Rectal smooth muscle tissue (tissue), 1 donor: ENCODE measurements at regions not wholly inside any gene's neighbourhood (a gene's known extent, or its start where the extent isn't known, plus 50 kb on each side); places are given as distances from the start of the nearest gene placed in this dataset.

ENCODE experiments used
- H3K27ac ChIP-seq: one replicate; pipeline ENCODE4 v1.7.0; 2013; ENCODE audit warnings: low read depth, low read length, inconsistent platforms
- H3K27me3 ChIP-seq: one replicate; pipeline ENCODE4 v1.7.0; 2013; ENCODE audit warnings: low read length; ENCODE audit not compliant: control insufficient read depth, insufficient read depth
- H3K36me3 ChIP-seq: one replicate; pipeline ENCODE4 v1.7.0; 2013; ENCODE audit warnings: low read length; ENCODE audit not compliant: control insufficient read depth, insufficient read depth
- H3K4me1 ChIP-seq: one replicate; pipeline ENCODE4 v1.7.0; 2013; ENCODE audit warnings: low read length; ENCODE audit not compliant: control insufficient read depth, insufficient read depth
- H3K4me3 ChIP-seq: one replicate; pipeline ENCODE4 v1.7.0; 2013; ENCODE audit warnings: low read length
- H3K9ac ChIP-seq: one replicate; pipeline ENCODE4 v1.7.0; 2013; ENCODE audit warnings: low read length

DNA sequence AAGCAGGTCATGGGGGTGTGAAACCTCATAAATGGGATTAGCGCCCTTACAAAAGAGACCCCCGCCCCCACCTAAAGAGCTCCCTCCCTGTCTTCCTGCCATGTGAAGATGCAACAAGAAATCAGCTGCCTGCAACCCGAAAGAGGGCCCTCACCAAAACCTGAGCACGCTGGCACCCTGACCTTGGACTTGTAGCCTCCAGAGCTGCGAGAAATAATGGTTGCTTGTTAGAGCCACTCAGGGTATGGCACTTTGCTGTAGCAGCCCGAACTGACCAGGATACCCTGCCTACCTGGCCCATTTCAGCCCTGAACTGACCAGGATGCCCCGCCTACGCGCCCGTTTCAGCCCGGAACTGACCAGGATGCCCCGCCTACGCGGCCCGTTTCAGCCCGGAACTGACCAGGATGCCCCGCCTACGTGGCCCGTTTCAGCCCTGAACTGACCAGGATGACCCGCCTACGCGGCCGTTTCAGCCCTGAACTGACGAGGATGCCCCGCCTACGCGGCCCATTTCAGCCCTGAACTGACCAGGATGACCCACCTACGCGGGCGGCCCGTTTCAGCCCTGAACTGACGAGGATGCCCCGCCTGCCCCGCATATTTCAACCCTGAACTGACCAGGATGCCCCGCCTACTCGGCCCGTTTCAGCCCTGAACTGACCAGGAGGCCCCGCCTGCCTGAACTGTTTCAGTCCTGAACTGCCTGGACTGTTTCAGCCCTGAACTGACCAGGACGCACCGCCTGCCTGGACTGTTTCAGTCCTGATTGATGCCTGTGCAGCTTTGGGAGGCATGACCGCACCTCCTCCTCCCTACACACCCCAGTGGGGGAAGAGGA is 120.0 kb downstream of the UQCRFS1 start:
- H3K9ac ChIP-seq, result no peak overlapping the region

DNA sequence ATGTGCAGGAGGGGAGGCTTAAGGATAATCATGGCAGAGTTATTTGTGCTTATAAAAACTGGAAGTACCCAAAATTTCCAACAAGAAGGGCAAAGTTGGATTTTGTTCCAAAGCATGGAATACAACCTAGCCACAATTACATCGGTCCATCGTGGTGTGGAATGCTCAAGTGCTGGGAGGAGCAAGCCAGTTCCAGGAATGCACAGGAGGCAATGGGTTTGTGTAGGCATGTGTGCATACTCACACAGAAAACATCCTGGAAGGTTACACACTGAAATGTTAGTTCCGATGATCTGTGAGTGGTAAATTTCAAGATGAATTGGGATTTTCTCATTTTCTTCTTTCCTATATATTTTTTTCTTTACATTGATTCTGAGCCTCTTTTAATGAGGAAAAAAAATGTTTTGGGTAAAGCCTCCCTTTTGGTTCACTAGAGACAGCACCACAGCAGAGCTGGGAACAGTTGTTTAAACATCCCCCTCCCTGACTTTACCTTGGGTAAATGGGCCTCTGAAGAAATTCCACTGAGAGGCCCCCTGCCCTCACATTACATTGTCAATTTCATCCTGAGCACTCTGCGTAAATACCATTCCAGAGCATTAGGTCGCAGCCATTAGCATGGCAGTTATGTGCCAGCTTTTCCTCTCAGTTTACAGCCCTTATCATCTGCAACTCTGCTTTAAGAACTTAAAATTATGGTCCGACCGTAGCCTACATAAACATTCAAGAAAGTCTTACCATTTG is 122.0 kb downstream of the UQCRFS1 start:
- Histone ChIP-seq H3K4me1 (no peaks in the 10 kb centered on the region), H3K27me3 (no peaks in the 10 kb centered on the region), H3K9ac (no peak overlapping the region), H3K27ac (no peak overlapping the region), H3K36me3 (no peaks in the 10 kb centered on the region), H3K4me3 (no peak overlapping the region)

More for the DNA sequence above, 120.0 kb downstream of the UQCRFS1 start:
- no peak overlapping the region for H3K27ac ChIP-seq
- no peaks in the 10 kb centered on the region for H3K27me3 ChIP-seq
- H3K4me1 ChIP-seq, result no peaks in the 10 kb centered on the region
- H3K4me3 ChIP-seq, result no peak overlapping the region
- H3K36me3 ChIP-seq, result no peaks in the 10 kb centered on the region

DNA sequence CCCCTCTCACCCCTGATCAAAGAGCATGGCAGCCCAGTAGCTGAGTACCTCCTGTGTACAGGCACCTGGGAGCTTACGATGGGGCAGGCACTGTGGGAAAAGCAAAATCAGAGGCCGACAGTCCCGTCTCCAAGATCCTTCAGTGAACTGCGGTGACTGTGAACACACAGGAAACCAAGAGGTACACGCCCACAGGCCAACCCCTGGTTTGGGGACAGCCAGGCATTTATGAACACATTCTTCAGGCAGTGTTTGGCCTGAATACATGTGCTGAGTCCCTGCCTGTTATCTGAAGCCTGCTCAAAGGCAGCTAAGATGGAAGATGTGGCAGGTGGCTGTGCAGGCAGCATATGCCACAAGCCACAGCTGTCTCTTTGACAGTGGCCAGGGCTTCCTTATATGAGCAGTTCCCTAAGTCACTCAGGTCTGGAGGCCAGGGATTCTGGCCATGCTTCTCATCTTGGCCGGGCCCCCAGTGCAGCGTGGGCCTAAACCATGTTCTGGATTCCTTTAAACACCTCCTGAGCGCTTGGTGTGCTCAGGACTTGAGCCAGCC is 123.6 kb downstream of the UQCRFS1 start:
- Histone ChIP-seq H3K27ac (no peak overlapping the region), H3K4me1 (no peaks in the 10 kb centered on the region)

DNA sequence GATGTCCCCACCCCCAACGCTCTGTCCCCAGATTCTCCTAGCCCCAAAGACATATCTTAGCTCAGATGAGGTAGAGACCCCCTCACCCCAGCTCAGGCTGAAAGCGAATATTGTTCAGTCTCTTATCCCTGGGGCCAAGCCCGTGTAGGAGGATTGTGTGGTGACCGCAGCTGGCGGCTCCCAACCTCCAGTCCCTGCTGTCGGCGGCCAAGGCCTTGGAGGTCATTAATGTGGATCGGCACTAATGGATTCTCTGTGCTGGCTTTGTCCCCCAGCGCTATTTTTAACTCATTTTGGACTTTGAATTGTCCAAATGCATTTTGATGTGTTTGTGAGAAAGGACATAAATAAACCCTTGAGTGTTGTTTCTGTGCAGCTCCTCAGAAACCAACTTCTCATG is 124.2 kb downstream of the UQCRFS1 start:
- H3K9ac ChIP-seq, result no peak overlapping the region
- no peaks in the 10 kb centered on the region for H3K27me3 ChIP-seq
- H3K4me3 ChIP-seq, result no peak overlapping the region
- no peaks in the 10 kb centered on the region for H3K4me1 ChIP-seq
- H3K36me3 ChIP-seq, result no peaks in the 10 kb centered on the region
- H3K27ac ChIP-seq, result no peak overlapping the region

More for the DNA sequence above, 123.6 kb downstream of the UQCRFS1 start:
- no peak overlapping the region for H3K9ac ChIP-seq
- no peaks in the 10 kb centered on the region for H3K36me3 ChIP-seq
- H3K27me3 ChIP-seq, result no peaks in the 10 kb centered on the region
- H3K4me3 ChIP-seq, result no peak overlapping the region

DNA sequence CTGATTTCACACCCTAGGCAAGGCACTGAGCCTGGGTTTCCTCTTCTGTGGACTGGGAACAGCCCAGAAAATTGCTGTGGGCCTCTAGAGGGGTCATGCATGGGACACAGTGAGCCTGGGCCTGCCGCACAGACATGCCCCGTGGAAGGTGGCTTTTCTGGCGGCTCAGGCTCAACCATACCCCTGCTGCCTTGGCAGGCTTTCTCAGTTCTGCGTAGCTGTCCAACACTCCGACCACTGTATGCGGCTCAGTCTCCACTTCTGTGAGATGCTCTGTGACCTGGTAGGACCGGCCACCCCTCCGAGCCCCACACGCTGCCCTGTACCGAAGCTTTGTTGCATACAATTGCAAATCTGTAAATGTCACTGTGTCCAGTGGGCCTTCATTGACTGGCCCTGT is 126.3 kb downstream of the UQCRFS1 start:
- Histone ChIP-seq H3K27ac (no peak overlapping the region), H3K4me1 (no peaks in the 10 kb centered on the region), H3K36me3 (no peaks in the 10 kb centered on the region), H3K27me3 (no peaks in the 10 kb centered on the region), H3K9ac (no peak overlapping the region), H3K4me3 (no peak overlapping the region)

DNA sequence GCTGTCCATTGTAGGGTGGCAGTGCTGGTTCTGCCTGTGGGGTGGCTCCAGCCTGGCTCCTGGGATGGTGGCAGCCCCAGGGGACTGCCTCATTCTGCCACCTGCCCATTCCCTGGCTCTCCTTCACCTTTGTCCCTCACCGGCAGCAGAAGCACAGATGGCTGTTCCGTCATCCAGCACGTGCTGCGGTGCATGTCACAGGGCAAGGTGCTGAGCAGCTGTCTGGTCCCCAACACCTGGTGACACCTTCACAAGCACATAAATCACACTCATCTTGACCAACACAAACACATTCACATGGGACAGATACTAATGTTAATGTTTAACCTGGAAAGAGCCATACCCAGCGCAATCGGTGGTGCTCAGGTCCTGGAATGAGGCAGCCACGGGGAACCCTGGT is 126.8 kb downstream of the UQCRFS1 start:
- Histone ChIP-seq H3K4me1 (no peaks in the 10 kb centered on the region), H3K27ac (no peak overlapping the region), H3K4me3 (no peak overlapping the region), H3K36me3 (no peaks in the 10 kb centered on the region), H3K9ac (no peak overlapping the region), H3K27me3 (no peaks in the 10 kb centered on the region)

DNA sequence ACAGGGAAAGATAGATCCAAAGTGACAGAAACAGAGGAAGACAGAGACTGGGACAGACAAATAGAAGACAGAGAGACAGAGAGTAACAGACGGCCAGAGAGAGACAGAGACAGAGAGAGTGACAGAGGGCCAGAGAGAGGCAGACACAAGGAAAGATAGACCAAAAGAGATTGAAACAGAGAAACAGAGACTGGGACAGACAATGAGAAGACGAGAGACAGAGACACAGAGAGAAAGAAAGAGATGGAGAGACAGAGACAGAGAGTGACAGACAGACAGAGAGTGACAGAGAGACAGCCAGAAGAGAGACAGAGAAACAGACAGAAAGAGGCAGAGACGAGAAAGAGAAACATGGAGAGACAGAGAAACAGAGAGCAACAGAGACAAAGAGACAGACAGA is 127.3 kb downstream of the UQCRFS1 start:
- no peaks in the 10 kb centered on the region for H3K27me3 ChIP-seq
- H3K36me3 ChIP-seq, result no peaks in the 10 kb centered on the region
- H3K4me3 ChIP-seq, result no peak overlapping the region
- H3K9ac ChIP-seq, result no peak overlapping the region
- no peak overlapping the region for H3K27ac ChIP-seq
- no peaks in the 10 kb centered on the region for H3K4me1 ChIP-seq

DNA sequence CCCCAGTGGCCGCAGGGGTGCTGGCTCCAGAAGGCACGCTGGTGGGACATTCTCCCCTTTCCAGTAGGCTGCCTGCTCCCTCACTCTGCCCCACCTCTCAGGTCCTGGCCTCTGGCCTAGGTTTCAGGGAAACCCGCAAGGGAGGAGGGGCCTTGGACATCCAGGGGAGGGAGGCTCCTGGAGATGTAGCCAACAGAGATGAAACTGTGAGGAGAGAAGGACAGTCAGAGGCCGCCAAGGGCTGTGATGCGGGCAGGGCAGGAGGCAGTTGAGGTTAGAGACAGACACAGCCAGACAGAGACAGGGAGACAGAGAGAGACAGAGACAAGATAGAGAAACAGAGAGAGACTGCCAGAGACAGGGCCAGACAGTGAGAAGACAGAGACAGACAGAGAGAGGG is 127.7 kb downstream of the UQCRFS1 start:
- H3K27ac ChIP-seq, result no peak overlapping the region
- H3K27me3 ChIP-seq, result no peaks in the 10 kb centered on the region
- no peaks in the 10 kb centered on the region for H3K36me3 ChIP-seq
- H3K4me1 ChIP-seq, result no peaks in the 10 kb centered on the region
- H3K9ac ChIP-seq, result no peak overlapping the region
- H3K4me3 ChIP-seq, result no peak overlapping the region

DNA sequence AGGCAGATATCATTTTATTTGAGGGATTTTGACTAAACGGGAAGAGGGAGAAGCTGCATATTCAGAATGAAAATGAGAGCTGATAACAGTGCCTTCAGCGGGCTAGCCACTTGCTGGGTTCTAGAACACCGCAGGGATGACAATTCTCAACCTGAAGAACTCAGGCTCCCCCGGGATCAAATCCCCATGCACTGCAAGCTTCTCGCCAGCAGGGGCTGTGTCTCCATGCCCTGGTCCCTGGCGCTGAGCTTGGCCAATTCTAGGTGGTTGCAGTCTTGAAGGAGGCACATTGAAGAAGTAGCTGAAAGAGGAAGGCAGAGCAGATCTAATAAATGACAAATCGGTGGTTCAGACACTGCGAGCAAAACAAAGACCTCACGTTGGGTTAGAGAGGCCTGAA is 128.7 kb downstream of the UQCRFS1 start:
- no peaks in the 10 kb centered on the region for H3K4me1 ChIP-seq
- H3K9ac ChIP-seq, result no peak overlapping the region
- H3K27me3 ChIP-seq, result no peaks in the 10 kb centered on the region
- H3K36me3 ChIP-seq, result no peaks in the 10 kb centered on the region
- no peak overlapping the region for H3K27ac ChIP-seq
- no peak overlapping the region for H3K4me3 ChIP-seq

DNA sequence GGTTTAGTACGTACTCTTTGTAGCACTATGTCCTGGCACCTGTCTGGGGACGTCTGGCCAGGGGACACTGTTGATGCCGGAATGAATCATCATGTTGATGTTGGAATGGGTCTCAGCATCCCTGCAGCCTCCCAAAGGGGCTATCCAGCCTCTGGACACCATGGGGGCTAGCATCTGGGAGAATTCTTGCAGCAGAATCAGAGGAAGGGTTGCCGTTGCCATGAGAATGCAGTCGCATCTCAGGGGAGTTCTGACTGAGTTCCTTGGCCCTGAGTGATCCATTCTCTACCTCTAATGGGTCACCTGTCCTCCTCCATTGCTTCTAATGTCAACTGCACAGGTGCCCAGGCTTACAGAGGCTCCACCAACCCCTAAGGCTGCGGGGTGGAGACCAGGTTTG is 129.1 kb downstream of the UQCRFS1 start:
- no peaks in the 10 kb centered on the region for H3K27me3 ChIP-seq
- no peak overlapping the region for H3K9ac ChIP-seq
- H3K4me1 ChIP-seq, result no peaks in the 10 kb centered on the region
- no peak overlapping the region for H3K27ac ChIP-seq
- H3K4me3 ChIP-seq, result no peak overlapping the region
- no peaks in the 10 kb centered on the region for H3K36me3 ChIP-seq

DNA sequence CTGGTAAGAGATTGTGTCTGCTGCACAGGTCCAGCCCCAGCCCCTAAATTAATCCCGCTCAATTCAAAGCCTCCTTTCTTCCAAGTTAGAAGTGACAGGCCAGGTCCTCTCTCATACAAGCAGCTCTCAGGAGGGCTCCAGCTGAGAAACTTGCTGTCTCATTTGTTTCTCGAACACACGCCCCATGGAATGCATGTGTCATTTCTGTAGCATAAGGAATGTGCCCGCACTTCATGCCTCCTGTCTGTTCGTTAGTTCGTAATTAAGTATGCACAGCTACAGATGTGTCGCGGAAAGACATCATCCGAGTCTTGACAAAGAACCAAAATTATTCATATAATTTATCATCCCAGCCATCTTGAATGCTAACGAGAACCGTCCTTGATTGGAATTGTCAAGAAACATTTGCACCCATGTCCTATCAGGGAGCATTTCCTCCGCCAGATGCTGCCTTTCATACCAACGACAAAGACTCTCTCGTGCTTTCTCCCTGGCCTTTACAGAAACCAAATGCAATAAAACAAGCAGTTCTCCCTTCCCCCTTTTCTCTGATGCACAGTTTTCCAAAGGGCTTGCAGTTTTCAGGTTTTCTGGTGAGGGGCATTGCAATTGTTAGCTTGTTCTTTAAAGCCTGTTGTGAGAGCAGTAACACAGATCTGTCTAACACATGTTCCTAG is 133.5 kb downstream of the UQCRFS1 start:
- no peaks in the 10 kb centered on the region for H3K36me3 ChIP-seq
- H3K27ac ChIP-seq, result no peak overlapping the region
- no peaks in the 10 kb centered on the region for H3K27me3 ChIP-seq
- no peaks in the 10 kb centered on the region for H3K4me1 ChIP-seq
- H3K4me3 ChIP-seq, result no peak overlapping the region
- no peak overlapping the region for H3K9ac ChIP-seq

DNA sequence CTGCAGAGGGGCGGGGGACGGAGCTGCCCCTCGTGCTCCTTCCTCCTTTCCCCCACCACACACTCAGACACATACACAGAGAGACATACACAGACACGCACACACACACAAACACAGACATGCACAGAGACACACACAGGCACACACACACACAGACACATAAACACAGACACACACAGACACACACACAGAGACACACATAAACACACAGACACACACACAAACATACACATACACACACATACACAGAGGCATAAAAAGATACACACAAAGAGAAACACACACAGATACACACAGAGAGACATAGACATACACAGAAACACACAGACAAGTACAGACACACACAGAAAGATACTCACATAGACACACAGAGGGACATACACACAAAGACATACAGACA is 136.0 kb downstream of the UQCRFS1 start:
- H3K4me3 ChIP-seq, result no peak overlapping the region
- H3K36me3 ChIP-seq, result no peaks in the 10 kb centered on the region
- H3K4me1 ChIP-seq, result no peaks in the 10 kb centered on the region
- no peak overlapping the region for H3K9ac ChIP-seq
- no peaks in the 10 kb centered on the region for H3K27me3 ChIP-seq
- no peak overlapping the region for H3K27ac ChIP-seq
